ENCODE measurements at regions not wholly inside any gene's neighbourhood (a gene's known extent, or its start where the extent isn't known, plus 50 kb on each side); places are given as distances from the start of the nearest gene placed in this dataset.

GRCh38 chr7:125599387-125599786 is 669.8 kb upstream of the POT1 start:
- DNase-seq (ENCODE audit: extremely low read depth, low read depth, low spot score) = no peak

- DNase-seq (ENCODE audit: extremely low read depth, low read depth, low spot score) = no peak
Observed at GRCh38 chr7:125592331-125592730, 662.7 kb upstream of the POT1 start.

DNA sequence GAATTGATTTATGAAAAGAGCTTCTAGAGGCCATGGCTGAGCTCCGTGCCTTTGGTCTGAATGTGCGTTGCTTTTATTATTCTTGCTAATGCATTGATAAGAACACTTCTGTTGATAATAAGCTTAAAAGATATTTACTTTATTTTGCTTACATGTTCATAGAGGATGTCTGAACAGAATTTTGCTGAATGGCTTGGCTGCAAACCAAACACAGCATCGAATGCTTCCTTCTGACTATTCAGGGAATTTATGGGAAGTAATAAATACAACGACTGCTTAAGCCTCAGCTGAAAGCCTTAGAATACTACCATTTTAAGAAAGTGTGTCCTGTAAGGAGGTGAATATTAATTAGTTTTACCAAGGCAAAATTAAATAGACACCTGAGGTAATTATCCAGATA is 643.5 kb upstream of the POT1 start:
- DNase-seq (ENCODE audit: extremely low read depth, low read depth, low spot score) = no peak

DNA sequence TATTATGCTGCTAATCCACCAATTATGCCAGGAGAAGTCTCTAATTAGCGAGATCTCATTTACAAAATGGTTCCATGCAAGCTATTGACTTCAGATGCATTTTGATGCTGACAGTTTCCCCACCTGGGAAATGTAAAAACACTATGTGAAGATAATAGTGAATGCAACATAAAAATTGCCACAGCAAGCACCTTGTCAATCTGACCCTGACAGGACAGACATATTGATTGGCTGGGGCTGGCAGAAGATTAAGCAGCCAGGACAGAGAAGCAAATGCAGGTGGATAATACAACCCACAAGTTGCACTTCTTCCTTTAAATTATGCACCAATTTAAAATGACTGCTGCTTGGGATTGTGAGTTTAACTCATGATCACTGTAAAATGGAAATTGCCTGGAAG is 642.8 kb upstream of the POT1 start:
- DNase-seq (ENCODE audit: extremely low read depth, low read depth, low spot score) = no peak

- no peak for DNase-seq (ENCODE audit: extremely low read depth, low read depth, low spot score)
Observed at GRCh38 chr7:125568799-125569198, 639.2 kb upstream of the POT1 start.

- no peak for DNase-seq (ENCODE audit: extremely low read depth, low read depth, low spot score)
Observed at GRCh38 chr7:125567686-125568085, 638.1 kb upstream of the POT1 start.

GRCh38 chr7:125563964-125564529 is 634.4 kb upstream of the POT1 start:
- no peak for DNase-seq (ENCODE audit: extremely low read depth, low read depth, low spot score)

DNA sequence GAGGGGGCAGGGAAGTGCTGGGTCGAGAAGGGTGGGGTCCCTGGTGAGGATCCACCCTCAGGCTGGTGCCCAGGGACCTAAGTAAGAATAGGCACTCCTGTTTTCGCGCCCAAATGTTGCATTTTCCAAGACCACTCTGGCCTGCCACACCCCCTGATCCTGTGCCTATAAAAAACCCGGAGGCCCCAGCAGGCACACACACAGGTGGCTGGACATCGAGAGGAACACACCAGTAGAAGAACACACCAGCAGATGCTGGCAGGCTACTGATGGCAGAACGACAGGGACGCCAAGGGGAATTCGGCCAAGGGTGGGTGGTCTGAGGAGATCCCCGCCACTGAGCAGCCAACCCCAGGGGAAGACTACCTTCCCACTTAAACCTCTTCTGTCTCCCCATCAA is 633.9 kb upstream of the POT1 start:
- DNase-seq (ENCODE audit: extremely low read depth, low read depth, low spot score) = no peak

- no peak for DNase-seq (ENCODE audit: extremely low read depth, low read depth, low spot score)
Observed at GRCh38 chr7:125561006-125561405, 631.4 kb upstream of the POT1 start.

- DNase-seq (ENCODE audit: extremely low read depth, low read depth, low spot score) = no peak
Observed at GRCh38 chr7:125559921-125560320, 630.3 kb upstream of the POT1 start.

DNA sequence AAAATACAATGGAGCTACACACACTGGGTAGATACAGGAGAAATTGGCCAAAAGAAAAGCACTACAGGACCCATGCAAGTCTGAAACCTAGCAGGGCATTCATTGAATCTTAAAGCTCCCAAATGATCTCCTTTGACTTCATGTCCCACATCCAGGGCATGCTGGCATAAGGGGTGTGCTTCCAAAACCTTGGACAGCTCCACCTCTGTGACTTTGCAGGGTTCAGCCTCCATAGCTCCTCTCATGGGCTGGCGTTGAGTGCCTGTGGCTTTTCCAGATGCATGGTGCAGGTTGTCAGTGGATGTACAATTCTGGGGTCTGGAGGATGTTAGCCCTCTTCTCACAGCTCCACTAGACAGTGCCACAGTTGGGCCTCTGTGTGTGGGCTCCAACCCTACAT is 626.3 kb upstream of the POT1 start:
- DNase-seq (ENCODE audit: extremely low read depth, low read depth, low spot score) = no peak

DNA sequence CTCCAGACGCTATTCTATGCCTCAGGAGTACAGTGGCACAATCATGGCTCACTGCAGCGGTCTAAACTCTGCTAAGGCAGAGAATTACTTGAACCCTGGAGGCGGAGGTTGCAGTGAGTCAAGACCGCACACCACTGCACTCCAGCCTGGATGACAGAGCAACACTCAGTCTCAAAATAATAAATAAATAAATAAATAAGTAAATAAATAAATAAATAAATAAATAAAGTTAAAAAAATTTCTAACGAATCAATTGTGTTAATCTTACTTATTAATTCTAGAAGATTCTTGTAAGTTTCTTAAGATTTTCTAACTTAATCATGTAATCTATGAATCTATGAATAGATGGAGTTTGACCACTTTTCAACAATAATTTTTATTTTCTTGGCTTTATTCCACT is 621.4 kb upstream of the POT1 start:
- DNase-seq (ENCODE audit: extremely low read depth, low read depth, low spot score) = no peak

DNA sequence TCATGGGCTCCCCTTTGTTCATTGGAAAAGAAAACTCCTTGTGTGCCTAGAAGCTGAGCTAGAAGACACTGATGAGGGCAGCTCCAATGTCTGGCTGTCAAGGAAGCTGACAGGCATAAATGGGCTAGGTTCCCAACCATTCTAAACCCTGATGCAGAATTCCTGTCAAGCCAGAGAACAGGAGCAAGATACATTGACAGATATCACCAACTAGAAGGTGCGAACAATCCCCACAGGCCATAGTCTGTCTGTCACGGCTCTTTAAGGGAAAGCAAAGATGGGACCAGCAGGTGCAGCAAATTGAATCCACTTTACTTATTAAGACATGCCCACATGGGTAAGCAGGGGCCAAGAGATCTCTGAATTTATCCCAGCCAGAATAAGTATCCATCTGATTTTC is 617.9 kb upstream of the POT1 start:
- DNase-seq (ENCODE audit: extremely low read depth, low read depth, low spot score) = no peak

DNA sequence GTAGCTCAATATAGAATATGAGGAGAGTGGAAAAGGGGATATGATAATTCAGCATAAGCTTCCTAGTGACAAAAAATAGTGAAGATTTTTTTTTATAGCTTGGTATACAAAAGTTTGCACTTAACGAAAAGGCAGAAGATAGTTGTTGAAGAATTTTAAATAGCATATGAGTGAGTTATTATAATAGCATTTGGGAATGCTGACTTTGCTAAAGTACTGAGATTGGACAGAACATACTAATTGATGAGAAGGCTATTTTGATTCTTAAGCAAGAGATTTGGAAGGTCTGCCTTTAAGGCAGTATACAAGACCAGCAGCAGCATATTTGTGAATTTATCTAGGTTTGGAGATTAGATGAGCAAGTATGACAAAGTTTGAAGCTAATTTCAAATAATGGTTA is 600.9 kb upstream of the POT1 start:
- no peak for DNase-seq (ENCODE audit: extremely low read depth, low read depth, low spot score)

DNA sequence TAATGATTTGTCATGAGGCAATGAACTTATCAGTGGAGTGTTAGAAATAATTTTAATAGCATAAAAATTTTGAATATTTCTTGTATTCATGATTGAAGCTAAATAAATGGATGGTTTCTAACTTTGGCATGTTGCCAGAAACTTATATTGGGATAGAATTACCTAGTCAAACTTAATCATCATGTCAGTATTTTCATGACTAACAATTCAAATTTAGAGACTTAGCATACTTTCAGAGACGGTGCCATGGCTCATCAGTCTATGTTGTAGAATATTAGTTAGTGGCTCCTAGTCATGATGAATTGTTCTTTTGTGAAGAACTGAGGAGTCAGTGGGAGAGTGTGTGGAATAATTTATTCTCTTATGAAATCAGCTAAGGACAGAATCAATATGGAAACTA is 599.6 kb upstream of the POT1 start:
- no peak for DNase-seq (ENCODE audit: extremely low read depth, low read depth, low spot score)

DNA sequence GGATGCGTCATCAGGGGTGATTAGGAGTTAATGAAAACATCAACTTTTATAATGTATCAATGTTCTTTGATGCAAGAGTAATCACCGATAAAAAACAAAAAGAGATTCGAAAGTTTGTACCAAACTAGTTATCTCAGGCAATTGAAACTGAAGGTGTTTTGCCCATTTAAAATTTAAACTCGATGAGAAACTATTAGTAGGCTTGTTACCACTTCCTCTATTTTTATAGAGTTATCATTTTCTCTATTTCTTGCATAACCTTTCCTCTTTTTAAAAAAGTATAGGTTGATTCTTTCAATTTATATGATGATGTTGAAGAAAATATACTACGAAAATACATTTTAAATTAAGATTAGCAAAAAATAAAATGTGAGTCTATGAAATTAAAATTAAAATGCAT is 597.3 kb upstream of the POT1 start:
- no peak for DNase-seq (ENCODE audit: extremely low read depth, low read depth, low spot score)

- DNase-seq (ENCODE audit: extremely low read depth, low read depth, low spot score) = no peak
Observed at GRCh38 chr7:125526092-125526491, 596.5 kb upstream of the POT1 start.

GRCh38 chr7:125516194-125516593 is 586.6 kb upstream of the POT1 start:
- no peak for DNase-seq (ENCODE audit: extremely low read depth, low read depth, low spot score)

DNA sequence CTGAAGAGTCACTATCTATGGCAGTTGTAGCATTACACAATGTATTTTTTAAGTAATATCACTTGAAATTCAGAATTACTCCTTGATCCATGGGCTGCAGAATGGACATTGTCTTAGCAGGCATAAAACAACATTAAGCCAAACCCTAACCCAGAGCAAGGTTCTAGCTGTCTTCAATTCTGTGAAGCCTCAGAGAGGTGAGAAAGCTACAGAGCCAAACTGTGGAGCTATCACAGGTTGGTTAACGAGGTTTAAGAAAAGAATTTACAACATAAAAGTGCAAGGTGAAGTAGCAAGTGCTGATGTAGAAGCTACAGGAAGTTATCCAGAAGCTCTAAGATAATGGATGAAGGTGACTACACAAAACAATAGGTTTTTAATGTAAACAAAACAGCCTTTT is 582.7 kb upstream of the POT1 start:
- DNase-seq (ENCODE audit: extremely low read depth, low read depth, low spot score) = no peak

- DNase-seq (ENCODE audit: extremely low read depth, low read depth, low spot score) = no peak
Observed at GRCh38 chr7:125511310-125511709, 581.7 kb upstream of the POT1 start.

DNA sequence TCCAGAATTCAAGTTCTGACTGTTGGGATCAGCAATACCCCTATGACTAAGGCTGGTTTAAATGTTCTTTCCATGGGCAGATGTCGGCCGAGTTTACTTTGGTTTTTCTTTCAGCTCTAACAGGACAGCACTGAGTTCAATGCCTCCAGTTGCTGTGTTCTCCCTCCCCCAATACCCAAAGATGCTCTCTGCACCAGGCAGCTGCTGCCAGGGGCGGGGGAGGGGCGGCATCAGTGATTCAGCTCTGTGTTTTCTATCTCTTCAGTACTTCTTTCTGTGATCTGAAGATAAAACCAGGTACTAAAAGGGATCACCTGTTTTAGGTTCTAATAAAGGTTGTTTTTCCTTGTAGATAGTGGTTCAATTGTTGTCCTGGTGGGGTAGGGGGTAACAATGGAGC is 576.7 kb upstream of the POT1 start:
- DNase-seq (ENCODE audit: extremely low read depth, low read depth, low spot score) = no peak

GRCh38 chr7:125504848-125505247 is 575.2 kb upstream of the POT1 start:
- no peak for DNase-seq (ENCODE audit: extremely low read depth, low read depth, low spot score)

GRCh38 chr7:125495997-125496396 is 566.4 kb upstream of the POT1 start:
- no peak for DNase-seq (ENCODE audit: extremely low read depth, low read depth, low spot score)

- DNase-seq (ENCODE audit: extremely low read depth, low read depth, low spot score) = no peak
Observed at GRCh38 chr7:125492521-125492920, 562.9 kb upstream of the POT1 start.
